GM12865 (cell line): ENCODE measurements at regions not wholly inside any gene's neighbourhood (a gene's known extent, or its start where the extent isn't known, plus 50 kb on each side); places are given as distances from the start of the nearest gene placed in this dataset.

Experiments
- DNase-seq: peaks from one replicate; pipeline ENCODE4 v3.0.0; 2010; ENCODE audit warnings: low read depth
- H3K4me3 ChIP-seq: 2 replicates; pipeline ENCODE4 v1.5.1; 2011; ENCODE audit warnings: mild to moderate bottlenecking, low read depth, low read length, control low read depth
- TF ChIP-seq, protein P1 (sequence below): IDR thresholded peaks from 2 replicates; pipeline ENCODE4 v1.5.1; 2011; ENCODE audit warnings: low read length, control low read depth, low read depth, inconsistent platforms; ENCODE audit not compliant: insufficient read depth; ENCODE audit errors: missing control alignments

DNA sequence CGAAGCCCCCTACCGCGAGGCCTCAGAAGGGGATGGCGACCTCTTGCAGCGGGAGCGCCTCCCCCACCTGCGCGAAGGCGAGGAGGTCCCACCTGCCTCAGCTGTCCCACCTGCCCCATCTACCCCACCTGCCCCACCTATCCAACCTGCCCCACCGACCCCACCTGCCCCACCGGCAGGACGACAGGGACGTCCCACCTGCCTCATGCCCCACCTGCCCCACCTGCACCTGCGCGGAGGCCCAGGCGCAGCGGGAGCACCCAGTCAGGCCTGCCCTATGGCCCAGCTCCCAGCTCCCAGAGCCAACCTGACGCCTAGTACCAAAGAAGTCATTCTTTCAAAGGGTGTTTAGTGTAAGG is 489.1 kb upstream of the SMIM21 start:
- H3K4me3 ChIP-seq = no peak overlapping the region
- DNase-seq = no peak
- TF ChIP-seq, protein P1, sequence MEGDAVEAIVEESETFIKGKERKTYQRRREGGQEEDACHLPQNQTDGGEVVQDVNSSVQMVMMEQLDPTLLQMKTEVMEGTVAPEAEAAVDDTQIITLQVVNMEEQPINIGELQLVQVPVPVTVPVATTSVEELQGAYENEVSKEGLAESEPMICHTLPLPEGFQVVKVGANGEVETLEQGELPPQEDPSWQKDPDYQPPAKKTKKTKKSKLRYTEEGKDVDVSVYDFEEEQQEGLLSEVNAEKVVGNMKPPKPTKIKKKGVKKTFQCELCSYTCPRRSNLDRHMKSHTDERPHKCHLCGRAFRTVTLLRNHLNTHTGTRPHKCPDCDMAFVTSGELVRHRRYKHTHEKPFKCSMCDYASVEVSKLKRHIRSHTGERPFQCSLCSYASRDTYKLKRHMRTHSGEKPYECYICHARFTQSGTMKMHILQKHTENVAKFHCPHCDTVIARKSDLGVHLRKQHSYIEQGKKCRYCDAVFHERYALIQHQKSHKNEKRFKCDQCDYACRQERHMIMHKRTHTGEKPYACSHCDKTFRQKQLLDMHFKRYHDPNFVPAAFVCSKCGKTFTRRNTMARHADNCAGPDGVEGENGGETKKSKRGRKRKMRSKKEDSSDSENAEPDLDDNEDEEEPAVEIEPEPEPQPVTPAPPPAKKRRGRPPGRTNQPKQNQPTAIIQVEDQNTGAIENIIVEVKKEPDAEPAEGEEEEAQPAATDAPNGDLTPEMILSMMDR = no peak

DNA sequence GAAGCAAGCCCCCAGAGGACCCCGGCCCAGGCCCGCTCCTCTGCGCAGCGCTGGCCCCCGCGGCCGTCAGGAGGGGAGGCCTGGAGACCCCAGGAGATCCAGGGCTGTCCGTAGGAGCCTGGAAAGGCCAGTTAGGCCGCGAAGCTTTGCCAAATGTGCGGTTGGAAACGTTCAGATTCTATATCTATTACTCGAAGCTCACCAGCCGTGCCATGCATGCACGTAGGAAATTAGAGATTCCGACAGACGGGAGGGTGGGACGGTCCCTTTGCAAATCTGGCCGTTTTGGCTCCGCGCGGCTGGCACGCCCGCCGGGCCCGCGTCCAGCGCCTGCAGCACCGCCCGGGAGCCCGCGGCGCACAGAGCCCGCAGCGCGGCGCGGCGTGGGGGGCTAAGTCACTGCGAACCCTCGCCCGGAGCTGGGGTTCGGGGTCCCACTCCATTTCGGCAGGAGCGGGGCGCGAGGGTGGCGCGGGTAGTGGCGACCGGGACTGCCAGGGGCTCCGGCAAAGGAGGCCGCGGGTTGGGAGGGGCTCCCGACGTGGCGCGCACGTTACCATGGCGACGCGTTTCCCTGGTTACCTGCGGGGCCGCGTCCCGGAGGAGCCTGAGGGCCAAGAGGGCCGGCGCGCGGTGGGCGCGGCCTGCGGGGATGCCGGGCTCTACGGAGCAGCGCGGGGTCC is 488.6 kb upstream of the SMIM21 start:
- TF ChIP-seq, protein P1 = no peak
- H3K4me3 ChIP-seq = no peak overlapping the region
- no peak for DNase-seq

DNA sequence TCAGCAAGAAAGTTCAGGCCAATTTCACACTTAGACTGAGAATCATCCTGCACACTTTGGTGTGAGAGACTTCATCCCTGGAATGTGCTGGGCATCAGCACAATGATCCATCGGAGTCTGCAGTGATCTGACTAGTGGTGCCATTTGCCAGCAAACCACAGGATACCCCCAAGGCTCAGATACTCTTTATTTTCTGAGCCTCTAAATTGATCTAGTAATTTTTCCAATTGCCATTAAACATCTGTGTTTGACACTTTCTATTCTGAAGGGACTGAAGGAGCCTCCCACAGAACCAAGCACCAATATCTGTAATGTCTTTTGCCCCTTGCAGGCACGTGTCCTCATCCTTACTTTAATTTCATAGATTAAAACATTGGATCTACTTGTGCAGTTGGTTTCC is 485.3 kb upstream of the SMIM21 start:
- no peak overlapping the region for H3K4me3 ChIP-seq
- TF ChIP-seq, protein P1 = no peak

DNA sequence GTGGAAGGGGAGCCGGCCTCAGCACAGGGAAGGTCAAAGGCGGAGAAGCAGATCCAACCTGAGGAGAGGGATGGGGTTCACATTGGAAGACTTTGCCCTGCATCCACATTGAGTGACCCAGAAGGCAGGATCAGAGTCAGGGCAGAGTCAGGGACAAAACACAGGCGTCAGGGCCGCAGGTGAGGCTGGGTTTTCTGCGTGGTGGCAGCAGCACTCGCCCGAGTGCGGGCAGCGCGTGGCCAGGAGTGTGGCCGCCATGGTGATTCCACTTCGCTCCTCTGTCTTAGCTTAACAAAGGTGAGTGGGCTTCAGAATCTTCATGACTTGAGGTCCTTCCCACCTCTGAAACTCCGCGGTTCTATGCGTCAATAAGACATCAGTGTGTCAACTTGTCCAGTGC is 476.9 kb upstream of the SMIM21 start:
- TF ChIP-seq, protein P1 = no peak
- no peak for DNase-seq
- H3K4me3 ChIP-seq = no peak overlapping the region

More for the DNA sequence above, 485.3 kb upstream of the SMIM21 start:
- DNase-seq = no peak

DNA sequence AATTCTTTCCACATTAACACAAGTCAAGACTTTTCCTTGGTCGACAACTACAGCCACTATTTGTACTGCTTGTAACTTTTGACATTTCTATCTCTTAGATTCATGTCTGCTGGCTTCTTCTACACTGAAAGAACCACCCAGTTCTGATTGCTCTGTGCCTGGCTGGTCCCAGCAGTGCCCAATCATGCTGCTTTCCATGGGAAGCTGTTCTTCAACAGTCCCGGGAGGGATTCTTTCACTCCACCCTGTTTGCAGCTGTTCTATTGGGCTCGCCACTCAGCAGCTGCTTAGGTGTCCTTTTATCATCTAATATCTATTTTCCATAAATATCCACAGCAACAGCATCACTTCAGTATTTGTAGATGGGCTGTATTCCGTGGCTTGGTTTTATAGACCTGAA is 471.1 kb upstream of the SMIM21 start:
- DNase-seq = no peak
- H3K4me3 ChIP-seq = no peak overlapping the region
- TF ChIP-seq, protein P1 = no peak

DNA sequence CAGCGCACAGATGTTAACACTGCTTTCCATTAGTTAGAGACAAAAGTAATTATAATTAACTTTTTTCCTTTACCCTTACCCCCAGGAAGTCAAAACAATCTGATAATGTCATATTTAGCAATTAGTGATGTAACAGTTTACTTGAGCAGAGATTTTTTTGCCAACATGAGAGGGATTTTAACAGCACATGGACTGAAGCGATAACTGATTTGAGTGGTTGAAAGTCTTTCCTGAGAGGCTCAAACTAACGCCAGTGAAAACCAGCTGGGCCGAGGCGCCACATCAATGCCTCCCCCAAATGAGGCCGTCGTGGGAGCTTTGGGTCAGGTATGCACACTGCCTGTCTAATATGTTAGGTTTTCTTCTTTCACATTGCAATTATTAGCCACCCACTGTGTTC is 469.9 kb upstream of the SMIM21 start:
- no peak overlapping the region for H3K4me3 ChIP-seq
- TF ChIP-seq, protein P1 = no peak
- no peak for DNase-seq

DNA sequence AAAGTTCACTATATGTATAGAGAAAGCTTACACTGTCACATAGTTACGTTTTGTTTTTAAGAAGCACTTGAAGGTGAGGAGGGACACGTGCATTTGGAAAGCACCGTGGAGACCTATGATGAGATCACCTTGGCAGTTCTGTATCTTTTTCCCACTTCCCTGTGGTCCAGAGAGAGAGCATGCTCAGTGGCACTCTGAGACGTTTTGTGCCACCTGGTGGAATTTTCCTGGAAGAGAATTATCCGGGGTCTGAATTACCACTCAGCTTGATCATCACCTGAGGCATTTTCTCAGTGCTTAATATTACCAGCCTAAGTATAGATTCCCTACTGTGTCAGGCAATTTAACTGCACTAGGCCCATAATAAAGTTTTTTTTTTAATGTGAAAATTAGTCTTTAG is 469.4 kb upstream of the SMIM21 start:
- TF ChIP-seq, protein P1 = no peak
- no peak for DNase-seq
- no peak overlapping the region for H3K4me3 ChIP-seq
